ENCODE measurements at regions not wholly inside any gene's neighbourhood (a gene's known extent, or its start where the extent isn't known, plus 50 kb on each side); places are given as distances from the start of the nearest gene placed in this dataset.

GRCh38 chr20:48384147-48384818 is 443.5 kb downstream of the PREX1 start:
- no peak for DNase-seq
- intact Hi-C loops (cut with DNase I), result no loop called here
- 71 to 73% methylated on average over 19 to 23 of the region's 26 CpGs for WGBS, 2 donors
- Histone ChIP-seq H3K4me3 (no peak overlapping the region), H3K9me3 (no peaks in the 10 kb centered on the region), H3K27ac (no peak overlapping the region), H3K27me3 (no peaks in the 10 kb centered on the region), H3K4me1 (no peaks in the 10 kb centered on the region), H3K36me3 (replicated peaks in 1 of 2; ENCODE audit: insufficient read depth in 1 of 2, low read depth in 2 of 2) (no peaks in the 10 kb centered on the region)
- no peak for TF ChIP-seq CTCF (IDR thresholded peaks at IDR 0.05)
- TF ChIP-seq POLR2A (IDR thresholded peaks at IDR 0.05), result no peak
- no peak for ATAC-seq

- H3K4me3 ChIP-seq, result no peak overlapping the region
- H3K27ac ChIP-seq, result no peak overlapping the region
- intact Hi-C loops (cut with DNase I), result no loop called here
- no peaks in the 10 kb centered on the region for H3K9me3 ChIP-seq
- no peaks in the 10 kb centered on the region for H3K4me1 ChIP-seq
- WGBS, 2 donors, result 72 to 85% methylated on average over 3 of the region's 3 CpGs
- TF ChIP-seq CTCF (IDR thresholded peaks at IDR 0.05) (no peak), POLR2A (IDR thresholded peaks at IDR 0.05) (no peak)
- no peak for DNase-seq
- no peak for ATAC-seq
- H3K27me3 ChIP-seq, result no peaks in the 10 kb centered on the region
- H3K36me3 ChIP-seq (replicated peaks in 1 of 2; ENCODE audit: insufficient read depth in 1 of 2, low read depth in 2 of 2), result no peaks in the 10 kb centered on the region
Measured at GRCh38 chr20:48383252-48383651, 444.5 kb downstream of the PREX1 start.

GRCh38 chr20:48382304-48382703 is 445.5 kb downstream of the PREX1 start:
- no peaks in the 10 kb centered on the region for H3K9me3 ChIP-seq
- TF ChIP-seq POLR2A (IDR thresholded peaks at IDR 0.05) (no peak), CTCF (IDR thresholded peaks at IDR 0.05) (no peak)
- ATAC-seq, result no peak
- no peak overlapping the region for H3K4me3 ChIP-seq
- WGBS, 2 donors, result 65 to 69% methylated on average over 5 of the region's 5 CpGs
- H3K27me3 ChIP-seq, result no peaks in the 10 kb centered on the region
- intact Hi-C loops (cut with DNase I), result no loop called here
- no peak overlapping the region for H3K27ac ChIP-seq
- H3K36me3 ChIP-seq (replicated peaks in 1 of 2; ENCODE audit: insufficient read depth in 1 of 2, low read depth in 2 of 2), result no peaks in the 10 kb centered on the region
- H3K4me1 ChIP-seq, result peaks cover 9% of the 10 kb centered on the region
- DNase-seq, result no peak

DNA sequence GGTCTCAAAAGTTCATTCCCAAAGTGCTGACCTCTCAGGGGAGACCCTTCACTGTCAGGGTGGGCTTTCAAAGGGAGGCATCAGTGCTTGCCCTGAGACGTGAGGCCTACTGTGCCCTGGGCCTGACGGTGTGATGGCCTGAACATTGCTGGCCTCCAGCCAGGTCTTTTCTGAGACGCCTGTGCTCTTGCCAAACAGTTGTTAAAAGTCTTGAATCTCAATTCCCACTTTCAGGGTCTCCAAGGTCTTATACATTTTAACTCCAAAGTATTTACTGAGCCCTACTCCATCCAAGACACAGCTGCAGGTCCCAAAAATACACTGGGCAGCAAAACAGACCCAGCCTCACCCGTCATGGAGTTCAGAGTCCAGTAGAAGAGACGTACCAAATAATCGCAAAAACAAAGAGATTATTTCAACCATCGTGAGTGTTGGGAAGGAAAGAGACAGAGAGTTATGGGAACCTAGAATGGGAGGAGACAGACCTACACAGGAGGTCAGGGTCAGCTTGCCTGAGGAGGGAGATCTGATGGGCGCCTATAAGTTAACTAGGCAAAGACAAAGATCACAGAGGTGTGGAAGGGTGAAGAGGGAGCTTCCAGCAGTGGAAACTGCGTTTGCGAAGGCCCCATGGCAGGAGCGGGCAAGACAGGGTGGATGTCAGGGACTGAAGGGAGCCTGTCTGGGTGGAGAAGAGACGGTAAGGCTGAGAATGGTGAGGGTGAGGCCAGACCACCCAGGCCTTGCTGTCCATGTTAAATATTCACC is 446.3 kb downstream of the PREX1 start:
- Histone ChIP-seq H3K4me3 (no peak overlapping the region), H3K9me3 (no peaks in the 10 kb centered on the region), H3K27ac (no peak overlapping the region), H3K4me1 (peaks cover 13% of the 10 kb centered on the region), H3K27me3 (no peaks in the 10 kb centered on the region), H3K36me3 (replicated peaks in 1 of 2; ENCODE audit: insufficient read depth in 1 of 2, low read depth in 2 of 2) (no peaks in the 10 kb centered on the region)
- TF ChIP-seq POLR2A (IDR thresholded peaks at IDR 0.05) (no peak), CTCF (IDR thresholded peaks at IDR 0.05) (no peak)
- WGBS, 2 donors, result 72 to 73% methylated on average over 12 of the region's 12 CpGs
- DNase-seq, result no peak
- intact Hi-C loops (cut with DNase I), result no loop called here
- no peak for ATAC-seq

Data from body of pancreas (tissue), 4 donors.